A673 (cell line): ENCODE measurements at regions not wholly inside any gene's neighbourhood (a gene's known extent, or its start where the extent isn't known, plus 50 kb on each side); places are given as distances from the start of the nearest gene placed in this dataset.

Experiments used
- EZH2 ChIP-seq: fragments of 200-600 bp; sonication (generic); IDR thresholded peaks from 2 replicates; pipeline ENCODE4 v1.6.1; 2017; ENCODE audit warnings: borderline replicate concordance, low read depth, mild to moderate bottlenecking, mixed read lengths, antibody characterized with exemption, low read length; ENCODE audit not compliant: poor library complexity, severe bottlenecking
- TF ChIP-seq, protein P1 (sequence below): fragments of 300-800, 200-600 bp; sonication (generic); conservative IDR thresholded peaks from 2 replicates; pipeline ENCODE4 v1.5.1; 2017; ENCODE audit warnings: low read depth, mild to moderate bottlenecking, antibody characterized with exemption, low read length, moderate library complexity, mixed read lengths

DNA sequence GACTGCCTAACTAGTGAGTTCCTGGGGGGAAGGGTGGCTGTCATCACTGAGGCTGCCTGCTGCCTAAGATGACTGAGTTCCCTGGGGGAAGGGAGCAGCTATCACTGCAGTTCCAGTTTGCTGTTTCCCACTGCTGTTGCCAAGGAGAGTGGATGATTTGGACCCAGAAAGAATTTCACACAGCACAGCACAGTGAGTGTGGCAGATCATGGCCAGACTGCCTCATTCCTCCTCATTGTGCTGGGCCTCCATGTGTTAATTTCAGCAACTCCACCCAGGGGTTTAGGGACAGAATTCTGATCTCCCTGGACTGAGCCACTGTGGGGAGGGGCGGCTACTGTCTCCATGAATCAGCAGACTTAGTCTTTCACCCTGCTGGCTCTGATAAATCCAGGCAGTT lies 125.0 kb downstream of the TEX13C start:
- TF ChIP-seq, protein P1, sequence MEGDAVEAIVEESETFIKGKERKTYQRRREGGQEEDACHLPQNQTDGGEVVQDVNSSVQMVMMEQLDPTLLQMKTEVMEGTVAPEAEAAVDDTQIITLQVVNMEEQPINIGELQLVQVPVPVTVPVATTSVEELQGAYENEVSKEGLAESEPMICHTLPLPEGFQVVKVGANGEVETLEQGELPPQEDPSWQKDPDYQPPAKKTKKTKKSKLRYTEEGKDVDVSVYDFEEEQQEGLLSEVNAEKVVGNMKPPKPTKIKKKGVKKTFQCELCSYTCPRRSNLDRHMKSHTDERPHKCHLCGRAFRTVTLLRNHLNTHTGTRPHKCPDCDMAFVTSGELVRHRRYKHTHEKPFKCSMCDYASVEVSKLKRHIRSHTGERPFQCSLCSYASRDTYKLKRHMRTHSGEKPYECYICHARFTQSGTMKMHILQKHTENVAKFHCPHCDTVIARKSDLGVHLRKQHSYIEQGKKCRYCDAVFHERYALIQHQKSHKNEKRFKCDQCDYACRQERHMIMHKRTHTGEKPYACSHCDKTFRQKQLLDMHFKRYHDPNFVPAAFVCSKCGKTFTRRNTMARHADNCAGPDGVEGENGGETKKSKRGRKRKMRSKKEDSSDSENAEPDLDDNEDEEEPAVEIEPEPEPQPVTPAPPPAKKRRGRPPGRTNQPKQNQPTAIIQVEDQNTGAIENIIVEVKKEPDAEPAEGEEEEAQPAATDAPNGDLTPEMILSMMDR, result no peak
- TF ChIP-seq EZH2, result no peak
